Astrocyte of the hippocampus (primary cell): ENCODE measurements at regions not wholly inside any gene's neighbourhood (a gene's known extent, or its start where the extent isn't known, plus 50 kb on each side); places are given as distances from the start of the nearest gene placed in this dataset.

Experiments
- DNase-seq: peaks from one replicate; pipeline ENCODE4 v3.0.0; 2011; ENCODE audit warnings: low read depth, low spot score

DNA sequence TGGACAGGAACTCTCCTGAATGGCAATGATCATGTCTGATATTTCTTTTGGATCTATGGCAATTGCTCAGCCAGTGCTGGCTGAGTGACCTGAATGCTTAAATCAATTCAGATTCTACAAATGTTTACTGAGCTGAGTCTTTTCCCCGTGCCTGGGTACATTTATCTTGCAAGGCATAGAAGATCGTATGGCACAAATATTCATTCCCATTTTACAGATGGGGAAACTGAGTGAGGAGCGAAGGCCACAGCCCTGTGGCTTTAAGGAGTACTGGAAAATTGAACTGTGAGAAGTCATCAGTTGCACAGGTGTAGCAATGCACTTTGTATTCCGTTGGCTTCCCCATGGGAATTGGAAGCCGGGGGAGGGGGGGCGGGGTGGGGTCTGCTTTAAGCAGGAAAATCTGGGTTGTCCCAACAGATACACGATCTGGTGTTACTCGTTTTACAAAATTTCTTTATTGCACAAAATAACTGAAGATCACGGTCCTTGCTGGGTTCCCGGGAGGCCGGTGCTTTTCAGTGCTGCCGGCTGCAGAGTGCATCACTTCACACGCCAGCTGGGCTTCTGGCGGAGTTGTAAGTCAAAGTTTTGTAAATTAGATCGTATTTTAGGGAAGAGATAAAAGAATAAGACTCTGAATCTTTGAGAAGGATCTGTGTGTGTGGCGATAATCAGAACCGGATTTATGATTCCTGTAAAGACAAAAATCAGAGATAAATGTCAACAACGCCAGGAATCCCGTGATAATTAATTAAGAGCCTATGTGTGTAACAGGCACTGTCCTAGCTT is 75.0 kb upstream of the MAP1LC3B2 start:
- DNase-seq = no peak

DNA sequence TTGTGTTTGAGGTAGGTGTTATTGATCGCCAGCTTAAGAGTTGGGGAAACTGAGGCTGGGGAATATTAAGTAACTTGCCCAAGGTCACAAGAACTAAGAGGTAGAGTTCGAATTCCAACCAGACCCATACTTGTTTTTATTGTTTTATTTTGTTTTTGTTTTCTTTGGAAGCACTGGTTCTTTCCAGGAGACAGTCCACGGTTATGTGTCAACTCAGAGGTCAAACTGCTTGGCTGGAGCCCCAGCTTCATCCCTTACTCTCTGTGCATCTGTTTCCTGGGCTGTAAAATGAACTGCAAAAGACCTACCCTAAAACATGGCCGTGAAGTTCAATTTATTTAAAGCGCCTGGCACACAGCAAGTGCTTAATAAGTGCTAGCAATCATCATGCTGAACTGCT is 74.4 kb upstream of the MAP1LC3B2 start:
- no peak for DNase-seq

DNA sequence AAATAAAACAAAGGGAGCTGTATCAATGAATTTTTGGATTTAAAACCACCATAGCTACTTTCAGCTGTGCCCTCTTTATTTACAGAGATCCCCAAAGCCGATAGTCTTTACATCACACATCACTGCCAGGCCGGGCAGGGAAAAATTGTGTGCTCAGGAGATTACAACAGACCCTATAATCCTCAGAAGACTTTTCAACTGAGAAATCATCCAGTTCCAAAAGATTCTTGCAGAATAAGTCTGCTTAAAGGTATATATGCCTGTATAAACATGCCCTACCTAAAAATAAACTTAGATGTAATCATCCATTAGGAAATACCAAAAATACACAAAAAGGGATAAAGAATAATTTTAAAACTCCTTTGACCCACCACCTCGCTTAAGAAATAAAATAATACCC is 70.1 kb upstream of the MAP1LC3B2 start:
- DNase-seq = no peak

GRCh38 chr12:116490471-116490870 is 68.7 kb upstream of the MAP1LC3B2 start:
- DNase-seq = no peak

- peak; percentile 48 for DNase-seq
Measured at GRCh38 chr12:116492703-116493324, 66.4 kb upstream of the MAP1LC3B2 start.

DNA sequence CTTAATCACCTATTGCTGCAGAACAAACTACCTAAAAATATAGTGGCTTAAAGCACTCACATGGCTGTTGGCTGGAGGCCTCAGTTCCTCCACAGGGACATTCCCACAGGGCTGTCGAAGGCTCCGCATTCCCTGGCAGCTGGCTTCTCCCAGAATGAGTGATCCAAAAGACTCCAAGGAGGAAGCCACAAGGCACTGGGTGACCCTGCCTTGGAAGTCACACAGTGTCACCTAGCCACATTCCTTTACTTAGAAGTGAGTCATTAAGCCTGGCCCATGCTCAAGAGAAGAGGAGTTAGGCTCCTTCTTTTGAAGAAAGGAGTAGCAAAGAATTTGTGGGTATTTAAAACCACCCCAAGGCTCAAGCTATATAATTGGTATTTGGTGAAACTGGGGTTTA is 63.9 kb upstream of the MAP1LC3B2 start:
- peak; percentile 88 for DNase-seq

GRCh38 chr12:116497051-116497591 is 62.1 kb upstream of the MAP1LC3B2 start:
- DNase-seq = no peak

DNA sequence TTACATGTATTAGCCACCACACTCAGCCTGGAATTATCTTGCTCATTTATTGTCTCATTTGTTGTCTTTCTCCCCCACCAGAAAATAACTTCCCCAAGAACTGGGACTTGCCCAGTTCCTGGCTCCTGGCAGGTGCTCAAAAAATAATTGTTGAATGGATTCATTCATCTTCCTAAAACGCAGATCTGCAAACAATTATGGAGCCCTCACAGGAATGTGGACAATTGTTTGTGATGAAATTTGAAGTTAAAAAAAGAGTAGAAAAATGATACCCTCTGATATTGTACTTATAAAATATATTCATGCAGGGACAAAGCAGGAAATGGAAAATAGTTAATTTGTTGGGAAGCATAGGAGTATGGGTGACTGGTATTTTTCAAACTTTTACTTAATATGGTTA is 60.7 kb upstream of the MAP1LC3B2 start:
- DNase-seq = no peak

DNA sequence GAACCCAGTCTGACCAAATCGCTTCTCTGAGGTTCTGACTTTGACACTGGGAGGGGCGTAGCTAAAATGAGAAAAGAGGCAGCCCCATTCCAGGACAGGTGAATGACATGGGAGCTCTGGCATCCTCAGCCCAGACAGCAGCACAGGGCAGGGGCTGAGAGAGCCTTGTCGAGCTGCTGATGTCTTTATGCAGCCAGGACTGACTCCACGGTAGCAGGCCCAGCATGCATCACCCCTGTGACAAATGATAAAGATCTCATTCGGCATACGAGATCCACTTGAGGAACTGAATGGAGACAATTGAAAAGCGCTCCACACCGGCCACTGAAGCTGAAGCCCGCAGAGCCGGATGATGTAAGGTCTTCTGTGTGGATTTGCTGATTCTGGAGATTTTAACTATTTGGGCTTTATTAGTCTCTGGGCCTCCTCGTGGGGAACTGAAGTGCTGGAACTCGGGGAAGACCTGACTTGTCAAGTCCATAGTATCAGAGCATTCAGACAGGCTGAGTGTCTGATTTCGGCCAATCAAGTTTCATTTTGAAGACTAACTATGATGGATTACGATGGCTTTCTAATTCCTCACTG is 56.9 kb upstream of the MAP1LC3B2 start:
- DNase-seq = peak; percentile 21

DNA sequence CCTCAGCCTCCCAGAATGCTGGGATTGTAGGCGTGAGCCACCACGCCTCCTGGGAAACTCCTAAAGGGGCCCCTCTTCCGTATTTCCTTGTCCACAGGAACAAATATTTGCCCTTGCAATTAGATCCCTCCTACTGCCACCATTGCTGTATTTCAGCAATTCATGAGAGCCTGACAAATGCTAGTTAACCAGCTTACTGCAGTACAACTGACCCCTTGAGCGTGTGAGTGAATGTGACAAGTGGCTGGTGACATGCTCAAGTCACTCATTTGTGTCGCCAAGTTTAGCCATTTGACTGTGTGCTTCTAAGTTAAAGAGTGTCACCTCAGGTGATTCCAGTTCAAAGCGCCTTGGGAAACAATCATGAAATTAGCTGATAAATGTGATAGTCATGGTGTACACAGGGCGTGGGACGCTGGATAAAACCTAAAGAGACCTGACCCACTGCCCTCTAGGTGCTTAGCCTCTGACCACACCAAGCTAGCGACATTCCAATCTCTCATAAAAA is 56.1 kb upstream of the MAP1LC3B2 start:
- DNase-seq = no peak

- no peak for DNase-seq
Measured at GRCh38 chr12:116504438-116504837, 54.7 kb upstream of the MAP1LC3B2 start.

DNA sequence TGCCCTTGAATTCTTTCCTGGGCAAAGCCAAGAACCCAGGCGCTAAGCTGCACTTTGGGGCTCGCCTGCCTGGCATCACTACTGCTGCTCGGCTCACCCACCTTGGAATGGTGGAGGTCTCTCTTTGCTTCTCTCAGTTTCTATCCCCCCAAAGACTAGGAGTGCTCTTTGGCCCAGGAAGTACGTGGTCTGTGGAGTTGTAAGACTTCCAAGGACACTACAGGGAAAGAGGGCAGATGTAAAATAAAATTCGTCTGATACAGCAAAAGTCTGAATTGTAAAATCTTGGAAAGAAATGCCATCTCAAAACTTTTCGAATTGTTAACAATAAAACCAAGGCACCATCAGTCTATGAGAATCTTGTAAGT is 52.5 kb upstream of the MAP1LC3B2 start:
- DNase-seq = no peak

- peak; percentile 40 for DNase-seq
Measured at GRCh38 chr12:116508145-116509121, 50.7 kb upstream of the MAP1LC3B2 start.
